OCI-LY1 (cell line): ENCODE measurements at regions not wholly inside any gene's neighbourhood (a gene's known extent, or its start where the extent isn't known, plus 50 kb on each side); places are given as distances from the start of the nearest gene placed in this dataset.

Experiments
- EZH2 ChIP-seq: fragments of 200-600 bp; sonication (generic), shearing (Covaris generic); IDR thresholded peaks from 2 replicates; pipeline ENCODE4 v1.8.0; 2017; ENCODE audit warnings: borderline replicate concordance, mixed run types, mild to moderate bottlenecking, antibody characterized with exemption, low read length, moderate library complexity, mixed read lengths
- TF ChIP-seq, protein P1 (sequence below): fragments of 200-600 bp; sonication (generic), shearing (Covaris generic); IDR thresholded peaks from 2 replicates; pipeline ENCODE4 v1.5.1; 2017; ENCODE audit warnings: mild to moderate bottlenecking, antibody characterized with exemption, low read length, moderate library complexity, mixed read lengths

DNA sequence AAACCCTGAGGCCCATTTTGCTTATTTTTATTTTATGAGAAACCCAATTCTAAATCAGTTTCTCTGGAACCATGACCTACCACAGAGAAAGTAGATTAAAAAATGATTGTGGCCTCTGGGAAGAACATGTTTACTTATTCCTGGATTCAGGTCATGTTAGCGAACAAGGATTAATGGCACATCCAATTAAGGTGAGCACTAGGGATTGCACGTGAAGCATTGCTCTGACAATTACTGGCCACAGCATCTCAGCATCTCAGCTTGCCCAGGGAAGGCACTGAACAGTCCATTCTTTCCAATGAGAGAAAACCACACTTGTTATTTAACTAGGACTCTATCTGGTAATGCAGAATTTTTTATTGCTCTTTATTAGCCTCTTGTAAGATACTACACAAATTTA is 119.8 kb downstream of the ZNF330 start:
- TF ChIP-seq, protein P1, sequence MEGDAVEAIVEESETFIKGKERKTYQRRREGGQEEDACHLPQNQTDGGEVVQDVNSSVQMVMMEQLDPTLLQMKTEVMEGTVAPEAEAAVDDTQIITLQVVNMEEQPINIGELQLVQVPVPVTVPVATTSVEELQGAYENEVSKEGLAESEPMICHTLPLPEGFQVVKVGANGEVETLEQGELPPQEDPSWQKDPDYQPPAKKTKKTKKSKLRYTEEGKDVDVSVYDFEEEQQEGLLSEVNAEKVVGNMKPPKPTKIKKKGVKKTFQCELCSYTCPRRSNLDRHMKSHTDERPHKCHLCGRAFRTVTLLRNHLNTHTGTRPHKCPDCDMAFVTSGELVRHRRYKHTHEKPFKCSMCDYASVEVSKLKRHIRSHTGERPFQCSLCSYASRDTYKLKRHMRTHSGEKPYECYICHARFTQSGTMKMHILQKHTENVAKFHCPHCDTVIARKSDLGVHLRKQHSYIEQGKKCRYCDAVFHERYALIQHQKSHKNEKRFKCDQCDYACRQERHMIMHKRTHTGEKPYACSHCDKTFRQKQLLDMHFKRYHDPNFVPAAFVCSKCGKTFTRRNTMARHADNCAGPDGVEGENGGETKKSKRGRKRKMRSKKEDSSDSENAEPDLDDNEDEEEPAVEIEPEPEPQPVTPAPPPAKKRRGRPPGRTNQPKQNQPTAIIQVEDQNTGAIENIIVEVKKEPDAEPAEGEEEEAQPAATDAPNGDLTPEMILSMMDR = no peak
- no peak for TF ChIP-seq EZH2
